Kidney (tissue), 13 donors: ENCODE measurements at regions not wholly inside any gene's neighbourhood (a gene's known extent, or its start where the extent isn't known, plus 50 kb on each side); places are given as distances from the start of the nearest gene placed in this dataset.

Experiments used
- DNase-seq, 5 donors: peaks; one replicate each; pipeline ENCODE4 v3.0.0-alpha.2; 2013 to 2020
- FAIRE-seq: peaks from 2 replicates; lab custom pipeline; 2012; peaks lifted over from hg19 to GRCh38; lab: Jason Lieb, UNC
- H3K27ac ChIP-seq, 2 donors: one replicate each; pipeline ENCODE4 v1.7.0; 2013; ENCODE audit warnings: low read depth in 2 of 2, low read length in 2 of 2, inconsistent platforms in 1 of 2
- H3K27me3 ChIP-seq: one replicate; pipeline ENCODE4 v1.7.1; 2013; ENCODE audit warnings: low read length, inconsistent platforms; ENCODE audit not compliant: control insufficient read depth, insufficient read depth
- H3K36me3 ChIP-seq, 3 donors: one replicate each; pipeline versions ENCODE4 v1.7.0 to v1.7.1; 2013; ENCODE audit warnings: low read length in 3 of 3, control low read depth in 1 of 3, inconsistent platforms in 1 of 3; ENCODE audit not compliant: insufficient read depth in 3 of 3, control insufficient read depth in 2 of 3
- H3K4me1 ChIP-seq, 3 donors: one replicate each; pipeline versions ENCODE4 v1.7.0 to v1.7.1; 2013; ENCODE audit warnings: low read length in 3 of 3, inconsistent platforms in 1 of 3, low read depth in 1 of 3; ENCODE audit not compliant: control insufficient read depth in 2 of 3, insufficient read depth in 2 of 3
- H3K4me3 ChIP-seq, 3 donors: one replicate each; pipeline versions ENCODE4 v1.7.0 to v1.8.1; 2013; ENCODE audit warnings: low read length in 3 of 3, control low read depth in 1 of 3, inconsistent platforms in 1 of 3
- H3K9ac ChIP-seq, 3 donors: one replicate each; pipeline versions ENCODE4 v1.7.0 to v1.7.1; 2013; ENCODE audit warnings: low read length in 3 of 3, control low read depth in 1 of 3, inconsistent platforms in 1 of 3
- H3K9me3 ChIP-seq, 3 donors: one replicate each; pipeline versions ENCODE4 v1.7.0 to v1.7.1; 2013; ENCODE audit warnings: low read length in 3 of 3, control low read depth in 1 of 3, inconsistent platforms in 1 of 3; ENCODE audit not compliant: control insufficient read depth in 2 of 3, insufficient read depth in 1 of 3
- intact Hi-C: fragments of 100-400 bp; cut with DNase I; formaldehyde crosslinking; loops from one replicate; pipeline ENCODE4 v1.11.1; 2022
- TF ChIP-seq, protein P1 (sequence below): IDR thresholded peaks from 3 replicates; pipeline ENCODE4 v1.5.1; 2012; ENCODE audit warnings: mild to moderate bottlenecking, moderate library complexity, borderline replicate concordance; ENCODE audit not compliant: insufficient read depth; ENCODE audit errors: extremely low read depth
- donor health status: control.
- donor health status: control.
- donor health status: control.
- donor health status: control.
- donor health status: control.
- donor health status: DM: yes; HTN: yes; CAD: no.
- donor health status: Normal renal cell carcinoma (clear cell type).

DNA sequence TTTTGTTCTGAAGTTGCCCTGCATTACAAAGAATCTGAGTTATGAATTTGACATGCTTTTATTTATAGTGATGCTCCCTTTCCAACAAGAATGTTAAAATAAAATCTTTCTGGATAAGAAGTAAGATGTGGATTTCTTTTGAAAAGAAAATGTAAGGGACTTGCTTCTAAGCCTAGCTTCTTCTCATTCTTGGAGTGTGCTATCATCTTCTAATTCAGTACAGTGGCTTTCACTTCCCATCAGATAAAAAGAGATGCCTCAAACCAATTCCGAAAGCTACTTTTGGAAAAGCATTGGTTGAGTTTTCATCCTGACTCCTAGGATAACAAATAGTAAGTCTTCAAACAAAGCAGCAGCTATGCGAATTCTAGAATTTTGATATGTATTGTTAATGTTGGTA, 197.0 kb upstream of the ZPLD1 start:
- Histone ChIP-seq H3K27ac (no peak overlapping the region), H3K9me3 (no peaks in the 10 kb centered on the region), H3K4me1 (peaks cover 0 to 3% (median 0%) of the 10 kb centered on the region in 3 donors), H3K9ac (no peak overlapping the region), H3K36me3 (no peaks in the 10 kb centered on the region), H3K4me3 (no peak overlapping the region), H3K27me3 (no peaks in the 10 kb centered on the region)
- DNase-seq (no peak), FAIRE-seq (no peak)
- TF ChIP-seq, protein P1, sequence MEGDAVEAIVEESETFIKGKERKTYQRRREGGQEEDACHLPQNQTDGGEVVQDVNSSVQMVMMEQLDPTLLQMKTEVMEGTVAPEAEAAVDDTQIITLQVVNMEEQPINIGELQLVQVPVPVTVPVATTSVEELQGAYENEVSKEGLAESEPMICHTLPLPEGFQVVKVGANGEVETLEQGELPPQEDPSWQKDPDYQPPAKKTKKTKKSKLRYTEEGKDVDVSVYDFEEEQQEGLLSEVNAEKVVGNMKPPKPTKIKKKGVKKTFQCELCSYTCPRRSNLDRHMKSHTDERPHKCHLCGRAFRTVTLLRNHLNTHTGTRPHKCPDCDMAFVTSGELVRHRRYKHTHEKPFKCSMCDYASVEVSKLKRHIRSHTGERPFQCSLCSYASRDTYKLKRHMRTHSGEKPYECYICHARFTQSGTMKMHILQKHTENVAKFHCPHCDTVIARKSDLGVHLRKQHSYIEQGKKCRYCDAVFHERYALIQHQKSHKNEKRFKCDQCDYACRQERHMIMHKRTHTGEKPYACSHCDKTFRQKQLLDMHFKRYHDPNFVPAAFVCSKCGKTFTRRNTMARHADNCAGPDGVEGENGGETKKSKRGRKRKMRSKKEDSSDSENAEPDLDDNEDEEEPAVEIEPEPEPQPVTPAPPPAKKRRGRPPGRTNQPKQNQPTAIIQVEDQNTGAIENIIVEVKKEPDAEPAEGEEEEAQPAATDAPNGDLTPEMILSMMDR = no peak
- intact Hi-C loops = no loop called here

DNA sequence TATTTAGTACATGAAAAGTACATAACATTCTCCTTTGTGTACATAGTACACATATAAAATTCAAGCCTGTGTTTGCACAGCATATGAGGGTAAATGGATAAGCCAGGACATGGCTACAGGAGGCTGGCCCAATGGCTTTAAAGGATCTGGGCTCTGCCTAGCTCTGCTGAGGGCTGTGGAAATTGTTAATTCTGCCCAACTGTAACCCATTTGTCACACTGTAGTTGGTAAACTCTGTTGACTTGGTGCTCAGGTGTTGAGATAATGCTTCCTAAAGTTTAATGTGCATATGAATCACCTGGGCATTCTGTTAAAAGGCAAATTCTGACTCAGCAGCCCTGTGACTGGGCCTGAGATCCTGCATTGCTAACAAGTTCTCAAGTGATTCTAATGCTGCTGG, 196.5 kb upstream of the ZPLD1 start:
- H3K9ac ChIP-seq = no peak overlapping the region
- DNase-seq = no peak
- peaks cover 0 to 3% (median 0%) of the 10 kb centered on the region in 3 donors for H3K4me1 ChIP-seq
- FAIRE-seq = no peak
- no peak overlapping the region for H3K27ac ChIP-seq
- no peaks in the 10 kb centered on the region for H3K9me3 ChIP-seq
- H3K4me3 ChIP-seq = no peak overlapping the region
- no peaks in the 10 kb centered on the region for H3K27me3 ChIP-seq
- no peaks in the 10 kb centered on the region for H3K36me3 ChIP-seq
- intact Hi-C loops = no loop called here
- TF ChIP-seq, protein P1 = no peak

DNA sequence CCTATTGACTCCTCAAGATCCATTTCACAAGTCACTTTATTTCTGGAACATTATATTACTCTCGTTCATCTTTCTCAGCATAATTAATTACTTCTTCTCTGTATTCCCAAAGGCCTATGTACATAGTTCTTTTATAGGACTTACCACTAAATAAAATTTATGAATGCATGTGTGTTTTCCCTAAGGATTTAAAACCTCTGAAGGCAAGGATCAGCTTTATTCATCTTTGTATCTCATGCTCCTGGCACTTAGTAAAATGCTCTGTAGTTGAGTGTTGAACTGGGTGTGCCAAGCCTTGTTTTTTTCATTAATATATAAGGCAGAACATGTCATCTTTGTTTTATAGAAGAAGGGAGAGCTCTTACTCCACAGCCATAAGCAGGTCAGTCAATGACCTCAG, 194.1 kb upstream of the ZPLD1 start:
- intact Hi-C loops = no loop called here
- TF ChIP-seq, protein P1 = no peak
- H3K4me3 ChIP-seq = no peak overlapping the region
- H3K4me1 ChIP-seq = no peaks in the 10 kb centered on the region
- no peak for FAIRE-seq
- no peaks in the 10 kb centered on the region for H3K27me3 ChIP-seq
- no peaks in the 10 kb centered on the region for H3K36me3 ChIP-seq
- H3K27ac ChIP-seq = no peak overlapping the region
- no peak for DNase-seq
- no peak overlapping the region for H3K9ac ChIP-seq
- H3K9me3 ChIP-seq = no peaks in the 10 kb centered on the region
